SK-N-SH (cell line): ENCODE measurements at regions not wholly inside any gene's neighbourhood (a gene's known extent, or its start where the extent isn't known, plus 50 kb on each side); places are given as distances from the start of the nearest gene placed in this dataset.

Experiments
- CTCF ChIA-PET: fragments of 300-600, 350-600 bp; formaldehyde crosslinking; extraction: SDS; loops from one replicate; lab custom pipeline; 2021; lab: Yijun Ruan, JAX
- POLR2A ChIA-PET: fragments of 350-600 bp; sonication (Branson Sonifier 250); formaldehyde crosslinking; extraction: SDS; loops from one replicate; lab custom pipeline; 2020; ENCODE audit warnings: antibody characterized with exemption, inconsistent platforms; lab: Yijun Ruan, JAX
- DNase-seq: peaks from one replicate; pipeline ENCODE4 v3.0.0; 2012
- H2AFZ ChIP-seq: fragments of 200-600 bp; sonication (generic); 2 replicates; pipeline ENCODE4 v1.8.1; 2016; ENCODE audit warnings: antibody characterized with exemption, mild to moderate bottlenecking, low read depth
- H3F3A ChIP-seq: fragments of 200-600 bp; sonication (generic); replicated peaks from 2 replicates; pipeline ENCODE3; 2016; ENCODE audit warnings: antibody characterized with exemption, mild to moderate bottlenecking; ENCODE audit not compliant: insufficient read depth
- H3K27ac ChIP-seq, 2 experiments: fragments of 200-500 bp in 1 of 2; fragments of 200-600 bp in 1 of 2; sonication (Bioruptor generic) in 1 of 2; sonication (generic), shearing (Covaris generic) in 1 of 2; 2 replicates each; pipeline versions ENCODE4 v1.5.1 to v1.6.1; 2014 to 2016; ENCODE audit warnings: low read depth in 2 of 2, inconsistent platforms in 1 of 2, low read length in 1 of 2, mild to moderate bottlenecking in 1 of 2, mixed read lengths in 1 of 2
- H3K27me3 ChIP-seq: fragments of 200-600 bp; sonication (generic), shearing (Covaris generic); 2 replicates; pipeline ENCODE4 v1.6.1; 2016; ENCODE audit warnings: mixed run types; ENCODE audit not compliant: insufficient read depth
- H3K36me3 ChIP-seq, 2 experiments: fragments of 200-500 bp in 1 of 2; fragments of 200-600 bp in 1 of 2; sonication (Bioruptor generic) in 1 of 2; sonication (generic) in 1 of 2; replicated peaks in 1 of 2; 2 replicates each; pipeline versions ENCODE3 to v1.5.1; 2014 to 2016; ENCODE audit warnings: low read length in 1 of 2, mild to moderate bottlenecking in 1 of 2; ENCODE audit not compliant: insufficient read depth in 2 of 2, control insufficient read depth in 1 of 2
- H3K4me1 ChIP-seq, 2 experiments: fragments of 200-500 bp in 1 of 2; fragments of 200-600 bp in 1 of 2; sonication (Bioruptor generic) in 1 of 2; sonication (generic), shearing (Covaris generic) in 1 of 2; 2 replicates each; pipeline versions ENCODE4 v1.5.1 to v1.6.1; 2014 to 2016; ENCODE audit warnings: low read depth in 1 of 2, low read length in 1 of 2, mixed run types in 1 of 2; ENCODE audit not compliant: insufficient read depth in 2 of 2, control insufficient read depth in 1 of 2
- H3K4me2 ChIP-seq: fragments of 200-600 bp; sonication (generic), shearing (Covaris generic); 2 replicates; pipeline ENCODE4 v1.6.1; 2017; ENCODE audit warnings: mixed run types
- H3K4me3 ChIP-seq, 2 experiments: fragments of 200-500 bp in 1 of 2; fragments of 200-600 bp in 1 of 2; sonication (Bioruptor generic) in 1 of 2; sonication (generic), shearing (Covaris generic) in 1 of 2; 2 replicates each; pipeline versions ENCODE4 v1.5.1 to v1.8.1; 2014 to 2016; ENCODE audit warnings: low read depth in 2 of 2, inconsistent platforms in 1 of 2, low read length in 1 of 2, mild to moderate bottlenecking in 1 of 2, mixed read lengths in 1 of 2, moderate library complexity in 1 of 2
- H3K79me2 ChIP-seq: fragments of 200-600 bp; sonication (generic); 2 replicates; pipeline ENCODE4 v1.8.1; 2017; ENCODE audit warnings: mild to moderate bottlenecking; ENCODE audit not compliant: insufficient read depth
- H3K9ac ChIP-seq: fragments of 200-600 bp; sonication (generic); 2 replicates; pipeline ENCODE4 v1.6.1; 2017; ENCODE audit warnings: mixed run types
- H3K9me2 ChIP-seq: fragments of 200-600 bp; sonication (generic); 2 replicates; pipeline ENCODE4 v1.6.1; 2017; ENCODE audit warnings: mixed run types
- H3K9me3 ChIP-seq: fragments of 200-600 bp; sonication (generic); 2 replicates; pipeline ENCODE4 v1.6.1; 2017; ENCODE audit warnings: mixed run types, mild to moderate bottlenecking, moderate library complexity
- H4K20me1 ChIP-seq: fragments of 200-600 bp; sonication (generic); 2 replicates; pipeline ENCODE4 v1.6.1; 2017; ENCODE audit warnings: mild to moderate bottlenecking, mixed run types; ENCODE audit not compliant: insufficient read depth
- CHD2 ChIP-seq: fragments of 150-350 bp; IDR thresholded peaks from 2 replicates; pipeline ENCODE4 v1.6.1; 2018; ENCODE audit warnings: low read length; ENCODE audit not compliant: partially characterized antibody
- CTCF ChIP-seq: fragments of 200-600 bp; sonication (generic); IDR thresholded peaks from 2 replicates; pipeline ENCODE4 v1.6.1; 2017; ENCODE audit warnings: antibody characterized with exemption, mild to moderate bottlenecking, moderate library complexity
- FOSL2 ChIP-seq: IDR thresholded peaks from 2 replicates; pipeline ENCODE4 v1.4.0; 2012; ENCODE audit warnings: low read depth, mild to moderate bottlenecking, moderate library complexity, borderline replicate concordance
- GABPA ChIP-seq: IDR thresholded peaks from 2 replicates; pipeline ENCODE4 v1.4.0; 2012; ENCODE audit warnings: low read depth, mild to moderate bottlenecking
- IRF3 ChIP-seq: fragments of 150-350 bp; IDR thresholded peaks from 2 replicates; pipeline ENCODE4 v1.6.1; 2016; ENCODE audit warnings: mild to moderate bottlenecking, low read depth, low read length
- JUND ChIP-seq: IDR thresholded peaks from 2 replicates; pipeline ENCODE4 v1.4.0; 2012
- MEF2A ChIP-seq: IDR thresholded peaks from 2 replicates; pipeline ENCODE4 v1.4.0; 2012; ENCODE audit warnings: low read depth, borderline replicate concordance
- NFIC ChIP-seq: IDR thresholded peaks from 2 replicates; pipeline ENCODE4 v1.4.0; 2012; ENCODE audit warnings: borderline replicate concordance
- NRF1 ChIP-seq: IDR thresholded peaks from 2 replicates; pipeline ENCODE4 v1.6.1; 2012; ENCODE audit warnings: low read depth, mild to moderate bottlenecking, low read length
- POLR2AphosphoS5 ChIP-seq: IDR thresholded peaks from 2 replicates; pipeline ENCODE4 v1.6.1; 2012; ENCODE audit warnings: low read depth, low read length
- RFX5 ChIP-seq: IDR thresholded peaks from 2 replicates; pipeline ENCODE4 v1.6.1; 2012; ENCODE audit warnings: mild to moderate bottlenecking, improper control_type of control experiment, low read length
- TEAD4 ChIP-seq: IDR thresholded peaks from 2 replicates; pipeline ENCODE4 v1.4.0; 2012; ENCODE audit warnings: mild to moderate bottlenecking, borderline replicate concordance; ENCODE audit not compliant: insufficient read depth
- WGBS: methylation state at CpG from one replicate; pipeline ENCODE4 v1.1.6; 2017; ENCODE audit warnings: low lambda C conversion rate; 5-methylcytosine and 5-hydroxymethylcytosine counted together
- TF ChIP-seq, protein P1 (sequence below): IDR thresholded peaks from 2 replicates; pipeline ENCODE4 v1.4.0; 2012; ENCODE audit warnings: low read depth
- TF ChIP-seq, protein P2 (sequence below): IDR thresholded peaks from 2 replicates; pipeline ENCODE4 v1.4.0; 2012; ENCODE audit warnings: low read depth, borderline replicate concordance
- TF ChIP-seq, protein P3 (sequence below): IDR thresholded peaks from 2 replicates; pipeline ENCODE4 v1.4.0; 2012; ENCODE audit warnings: low read depth, borderline replicate concordance
- TF ChIP-seq, protein P4 (sequence below): IDR thresholded peaks from 2 replicates; pipeline ENCODE4; 2012

GRCh38 chr16:54460263-54460860 lies 173.8 kb upstream of the IRX3 start:
- no peaks in the 10 kb centered on the region for H3K9me3 ChIP-seq
- TF ChIP-seq TEAD4, result no peak
- TF ChIP-seq CTCF, result no peak
- TF ChIP-seq, protein P1, sequence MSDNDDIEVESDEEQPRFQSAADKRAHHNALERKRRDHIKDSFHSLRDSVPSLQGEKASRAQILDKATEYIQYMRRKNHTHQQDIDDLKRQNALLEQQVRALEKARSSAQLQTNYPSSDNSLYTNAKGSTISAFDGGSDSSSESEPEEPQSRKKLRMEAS, result no peak
- TF ChIP-seq NRF1, result no peak
- TF ChIP-seq, protein P2, sequence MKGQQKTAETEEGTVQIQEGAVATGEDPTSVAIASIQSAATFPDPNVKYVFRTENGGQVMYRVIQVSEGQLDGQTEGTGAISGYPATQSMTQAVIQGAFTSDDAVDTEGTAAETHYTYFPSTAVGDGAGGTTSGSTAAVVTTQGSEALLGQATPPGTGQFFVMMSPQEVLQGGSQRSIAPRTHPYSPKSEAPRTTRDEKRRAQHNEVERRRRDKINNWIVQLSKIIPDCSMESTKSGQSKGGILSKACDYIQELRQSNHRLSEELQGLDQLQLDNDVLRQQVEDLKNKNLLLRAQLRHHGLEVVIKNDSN, result no peak
- TF ChIP-seq RFX5, result no peak
- no peak for TF ChIP-seq MEF2A
- no peak for TF ChIP-seq CHD2
- TF ChIP-seq FOSL2, result no peak
- TF ChIP-seq, protein P3, sequence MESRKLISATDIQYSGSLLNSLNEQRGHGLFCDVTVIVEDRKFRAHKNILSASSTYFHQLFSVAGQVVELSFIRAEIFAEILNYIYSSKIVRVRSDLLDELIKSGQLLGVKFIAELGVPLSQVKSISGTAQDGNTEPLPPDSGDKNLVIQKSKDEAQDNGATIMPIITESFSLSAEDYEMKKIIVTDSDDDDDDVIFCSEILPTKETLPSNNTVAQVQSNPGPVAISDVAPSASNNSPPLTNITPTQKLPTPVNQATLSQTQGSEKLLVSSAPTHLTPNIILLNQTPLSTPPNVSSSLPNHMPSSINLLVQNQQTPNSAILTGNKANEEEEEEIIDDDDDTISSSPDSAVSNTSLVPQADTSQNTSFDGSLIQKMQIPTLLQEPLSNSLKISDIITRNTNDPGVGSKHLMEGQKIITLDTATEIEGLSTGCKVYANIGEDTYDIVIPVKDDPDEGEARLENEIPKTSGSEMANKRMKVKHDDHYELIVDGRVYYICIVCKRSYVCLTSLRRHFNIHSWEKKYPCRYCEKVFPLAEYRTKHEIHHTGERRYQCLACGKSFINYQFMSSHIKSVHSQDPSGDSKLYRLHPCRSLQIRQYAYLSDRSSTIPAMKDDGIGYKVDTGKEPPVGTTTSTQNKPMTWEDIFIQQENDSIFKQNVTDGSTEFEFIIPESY, result no peak
- TF ChIP-seq NFIC, result no peak
- no peak for TF ChIP-seq IRF3
- TF ChIP-seq, protein P4, sequence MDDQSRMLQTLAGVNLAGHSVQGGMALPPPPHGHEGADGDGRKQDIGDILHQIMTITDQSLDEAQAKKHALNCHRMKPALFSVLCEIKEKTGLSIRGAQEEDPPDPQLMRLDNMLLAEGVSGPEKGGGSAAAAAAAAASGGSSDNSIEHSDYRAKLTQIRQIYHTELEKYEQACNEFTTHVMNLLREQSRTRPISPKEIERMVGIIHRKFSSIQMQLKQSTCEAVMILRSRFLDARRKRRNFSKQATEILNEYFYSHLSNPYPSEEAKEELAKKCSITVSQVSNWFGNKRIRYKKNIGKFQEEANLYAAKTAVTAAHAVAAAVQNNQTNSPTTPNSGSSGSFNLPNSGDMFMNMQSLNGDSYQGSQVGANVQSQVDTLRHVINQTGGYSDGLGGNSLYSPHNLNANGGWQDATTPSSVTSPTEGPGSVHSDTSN, result no peak
- no peak for TF ChIP-seq JUND
- no peak for TF ChIP-seq GABPA
- TF ChIP-seq POLR2AphosphoS5, result no peak
- no peak for DNase-seq
- no peaks in the 10 kb centered on the region for H4K20me1 ChIP-seq
- no peak overlapping the region for H3K4me2 ChIP-seq
- ChIA-PET CTCF (no interaction called here), POLR2A (no interaction called here)
- H3K27me3 ChIP-seq, result no peaks in the 10 kb centered on the region
- peaks cover 8% of the 10 kb centered on the region for H3F3A ChIP-seq
- H2AFZ ChIP-seq, result no peak overlapping the region
- no peak overlapping the region for H3K4me3 ChIP-seq
- H3K4me1 ChIP-seq, result peaks cover 3 to 8% of the 10 kb centered on the region in 2 experiments; a peak in 1 of 4 replicates
- H3K36me3 ChIP-seq, result no peaks in the 10 kb centered on the region
- no peak overlapping the region for H3K9ac ChIP-seq
- WGBS, result 87% methylated on average over 11 of the region's 11 CpGs
- no peak overlapping the region; a peak in 1 of 4 replicates for H3K27ac ChIP-seq
- H3K9me2 ChIP-seq, result no peaks in the 10 kb centered on the region
- no peaks in the 10 kb centered on the region for H3K79me2 ChIP-seq
